Endodermal cell (in vitro differentiated cells): ENCODE measurements at regions not wholly inside any gene's neighbourhood (a gene's known extent, or its start where the extent isn't known, plus 50 kb on each side); places are given as distances from the start of the nearest gene placed in this dataset.
"Not testable (repeated sequence)": the region's sequence is repeated elsewhere in the genome, so short reads cannot be mapped to it uniquely, and the experiment has no call there.

Source experiments
- DNase-seq: peaks from one replicate; pipeline ENCODE4 v3.0.0-alpha.2; 2017
- H3K27ac ChIP-seq: 2 replicates; pipeline ENCODE4 v1.5.1; 2013; ENCODE audit warnings: mild to moderate bottlenecking, low read depth, low read length, moderate library complexity
- H3K27me3 ChIP-seq: 2 replicates; pipeline ENCODE4 v1.6.1; 2013; ENCODE audit warnings: mild to moderate bottlenecking, low read length, moderate library complexity; ENCODE audit not compliant: insufficient read depth, control insufficient read depth, poor library complexity, severe bottlenecking
- H3K36me3 ChIP-seq: 2 replicates; pipeline ENCODE4 v1.7.0; 2013; ENCODE audit warnings: mild to moderate bottlenecking, low read length, moderate library complexity; ENCODE audit not compliant: control insufficient read depth, insufficient read depth
- H3K4me1 ChIP-seq: one replicate; pipeline ENCODE4 v1.7.0; 2013; ENCODE audit warnings: low read length; ENCODE audit not compliant: control insufficient read depth, insufficient read depth
- H3K4me3 ChIP-seq: 2 replicates; pipeline ENCODE4 v1.5.1; 2013; ENCODE audit warnings: mild to moderate bottlenecking, low read length, moderate library complexity
- H3K9ac ChIP-seq: 2 replicates; pipeline ENCODE4 v1.6.1; 2013; ENCODE audit warnings: mild to moderate bottlenecking, low read length, moderate library complexity; ENCODE audit not compliant: poor library complexity, severe bottlenecking; ENCODE audit errors: extremely low read depth
- H3K9me3 ChIP-seq: 2 replicates; pipeline ENCODE4 v1.6.1; 2013; ENCODE audit warnings: mild to moderate bottlenecking, low read length, moderate library complexity; ENCODE audit not compliant: control insufficient read depth
- H3K27ac Mint-ChIP-seq: 2 replicates; pipeline ENCODE4 v1.8.0; 2020; ENCODE audit warnings: mixed read lengths
- H3K27me3 Mint-ChIP-seq: 2 replicates; pipeline ENCODE4 v1.8.0; 2021; ENCODE audit warnings: mild to moderate bottlenecking, mixed read lengths; ENCODE audit not compliant: insufficient read depth
- H3K36me3 Mint-ChIP-seq: 2 replicates; pipeline ENCODE4 v1.8.0; 2020; ENCODE audit warnings: low read depth, mixed read lengths
- H3K4me1 Mint-ChIP-seq: 2 replicates; pipeline ENCODE4 v1.8.0; 2020; ENCODE audit warnings: mixed read lengths
- H3K4me3 Mint-ChIP-seq: 2 replicates; pipeline ENCODE4 v1.8.0; 2020; ENCODE audit warnings: mild to moderate bottlenecking, moderate library complexity, mixed read lengths
- H3K9me3 Mint-ChIP-seq: 2 replicates; pipeline ENCODE4 v1.8.0; 2020; ENCODE audit warnings: mild to moderate bottlenecking, mixed read lengths
- CTCF ChIP-seq: fragments of 200-600 bp; sonication (generic); conservative IDR thresholded peaks from 2 replicates; pipeline ENCODE4 v1.5.0; 2021; ENCODE audit warnings: antibody characterized with exemption, mild to moderate bottlenecking
- WGBS, 2 experiments: methylation state at CpG; one replicate each; pipeline versions ENCODE4 v1.1.5 to v1.1.7; 2013; ENCODE audit warnings: missing lambda C conversion rate in 2 of 2, mixed read lengths in 1 of 2; ENCODE audit not compliant: insufficient coverage in 1 of 2, insufficient read length in 1 of 2; 5-methylcytosine and 5-hydroxymethylcytosine counted together

- Histone ChIP-seq H3K36me3 (no peaks in the 10 kb centered on the region), H3K9me3 (no peaks in the 10 kb centered on the region), H3K4me1 (no peaks in the 10 kb centered on the region), H3K27me3 (no peaks in the 10 kb centered on the region), H3K9ac (no peak overlapping the region), H3K27ac (no peak overlapping the region), H3K4me3 (no peak overlapping the region)
- H3K27ac Mint-ChIP-seq, result no peak overlapping the region
- H3K4me3 Mint-ChIP-seq, result no peak overlapping the region
- DNase-seq, result no peak
- H3K9me3 Mint-ChIP-seq, result no peaks in the 10 kb centered on the region
- H3K27me3 Mint-ChIP-seq, result no peaks in the 10 kb centered on the region
- H3K4me1 Mint-ChIP-seq, result no peaks in the 10 kb centered on the region
- no peaks in the 10 kb centered on the region for H3K36me3 Mint-ChIP-seq
- TF ChIP-seq CTCF, result no peak
Observed at GRCh38 chr6:81948861-81949260, 196.4 kb upstream of the TENT5A start.

DNA sequence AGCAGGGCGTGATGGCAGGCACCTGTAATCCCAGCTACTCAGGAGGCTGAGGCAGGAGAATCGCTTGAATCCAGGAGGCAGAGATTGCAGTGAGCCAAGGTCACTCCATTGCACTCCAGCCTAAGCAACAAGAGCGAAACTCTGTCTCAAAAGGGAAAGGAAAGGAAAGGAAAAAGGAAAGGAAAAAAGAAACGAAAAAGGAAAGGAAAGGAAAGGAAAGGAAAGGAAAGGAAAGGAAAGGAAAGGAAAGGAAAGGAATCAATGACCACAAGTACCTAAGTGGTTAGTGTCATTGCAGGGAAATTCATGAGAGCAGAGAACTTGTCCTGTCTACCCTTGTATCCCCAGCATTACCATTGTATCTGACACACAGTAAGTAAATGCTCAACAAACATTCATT is 195.7 kb upstream of the TENT5A start:
- not testable (repeated sequence) for H3K27ac Mint-ChIP-seq, H3K27me3 ChIP-seq, H3K9me3 Mint-ChIP-seq, H3K4me1 Mint-ChIP-seq, H3K4me3 Mint-ChIP-seq, H3K27ac ChIP-seq, H3K4me1 ChIP-seq, DNase-seq, H3K36me3 Mint-ChIP-seq, H3K36me3 ChIP-seq, H3K9me3 ChIP-seq, H3K9ac ChIP-seq, H3K27me3 Mint-ChIP-seq, H3K4me3 ChIP-seq
- 83 to 100% methylated on average over 2 to 4 of the region's 4 CpGs for WGBS, 2 experiments

DNA sequence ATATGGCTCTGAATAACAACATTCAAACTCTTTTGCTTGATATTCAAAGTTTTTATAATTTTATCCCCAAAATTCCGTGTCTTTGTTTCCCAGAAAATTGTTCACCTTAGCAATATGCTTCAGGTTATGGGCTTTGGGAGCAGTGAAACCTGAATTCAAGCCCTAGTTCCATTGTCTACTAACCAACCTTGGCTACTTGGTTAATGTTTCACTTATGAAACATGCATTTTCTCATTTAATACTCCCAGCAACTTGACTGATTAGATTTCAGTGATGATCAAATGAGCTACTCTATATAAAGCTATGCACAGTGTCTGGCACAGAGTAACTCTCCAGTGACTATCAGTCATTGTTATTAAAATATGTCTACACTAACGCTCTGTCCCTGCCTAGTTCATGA is 192.2 kb upstream of the TENT5A start:
- no peak overlapping the region for H3K27ac ChIP-seq
- no peaks in the 10 kb centered on the region for H3K27me3 ChIP-seq
- WGBS, 2 experiments, result 88 to 89% methylated on average over 2 of the region's 2 CpGs
- no peak overlapping the region for H3K4me3 Mint-ChIP-seq
- no peak overlapping the region for H3K27ac Mint-ChIP-seq
- H3K4me1 ChIP-seq, result no peaks in the 10 kb centered on the region
- H3K9me3 ChIP-seq, result no peaks in the 10 kb centered on the region
- H3K36me3 ChIP-seq, result no peaks in the 10 kb centered on the region
- TF ChIP-seq CTCF, result no peak
- DNase-seq, result no peak
- H3K9ac ChIP-seq, result no peak overlapping the region
- peaks cover 5% of the 10 kb centered on the region for H3K4me1 Mint-ChIP-seq
- no peaks in the 10 kb centered on the region for H3K27me3 Mint-ChIP-seq
- H3K4me3 ChIP-seq, result no peak overlapping the region
- H3K36me3 Mint-ChIP-seq, result no peaks in the 10 kb centered on the region
- H3K9me3 Mint-ChIP-seq, result no peaks in the 10 kb centered on the region

DNA sequence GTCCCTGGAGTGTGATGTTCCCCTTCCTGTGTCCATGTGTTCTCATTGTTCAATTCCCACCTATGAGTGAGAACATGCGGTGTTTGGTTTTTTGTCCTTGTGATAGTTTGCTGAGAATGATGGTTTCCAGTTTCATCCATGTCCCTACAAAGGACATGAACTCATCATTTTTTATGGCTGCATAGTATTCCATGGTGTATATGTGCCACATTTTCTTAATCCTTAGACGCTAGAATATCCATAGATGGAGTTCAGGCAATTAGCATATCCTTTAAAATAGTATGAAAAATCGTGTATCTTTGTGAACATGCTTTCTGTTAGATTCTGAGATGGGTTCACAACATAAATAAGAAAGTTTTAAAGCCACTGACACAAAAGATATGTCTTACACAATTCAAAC is 190.4 kb upstream of the TENT5A start:
- not testable (repeated sequence) for H3K27ac Mint-ChIP-seq, H3K27me3 ChIP-seq, H3K27me3 Mint-ChIP-seq, H3K4me3 Mint-ChIP-seq, H3K27ac ChIP-seq, H3K36me3 Mint-ChIP-seq, H3K9me3 ChIP-seq, H3K4me1 ChIP-seq, H3K36me3 ChIP-seq, DNase-seq, H3K9ac ChIP-seq, H3K9me3 Mint-ChIP-seq, H3K4me3 ChIP-seq
- WGBS, 2 experiments, result 89 to 100% methylated on average over 1 to 2 of the region's 3 CpGs
- peaks cover 19% of the 10 kb centered on the region for H3K4me1 Mint-ChIP-seq
